ENCODE measurements at regions not wholly inside any gene's neighbourhood (a gene's known extent, or its start where the extent isn't known, plus 50 kb on each side); places are given as distances from the start of the nearest gene placed in this dataset.

GRCh38 chr5:120152472-120152871 is 311.6 kb upstream of the PRR16 start:
- no peaks in the 10 kb centered on the region for H3K4me1 ChIP-seq (ENCODE audit: insufficient read depth, low read length)
- no peaks in the 10 kb centered on the region for H3K79me2 ChIP-seq (ENCODE audit: insufficient read depth, low read length)
- DNase-seq (ENCODE audit: low spot score) (no peak), FAIRE-seq (no peak), ATAC-seq (no peak)
- no peaks in the 10 kb centered on the region; the same call in 1 of the 2 replicates for H3K9me3 ChIP-seq (ENCODE audit: low read length)
- no peak overlapping the region for H2AFZ ChIP-seq (ENCODE audit: low read length)
- intact Hi-C loops (cut with micrococcal nuclease; ENCODE audit: unreplicated experiment) (no loop called here), in situ Hi-C loops (cut with HindIII; ENCODE audit: extremely low pct_ligation_motif_present, low pct_unique_long_range_greater_than_20kb) (no loop called here)
- no peaks in the 10 kb centered on the region for H4K20me1 ChIP-seq (ENCODE audit: insufficient read depth, low read length)
- BruUV-seq (replicated peaks): no TSS peak
- H3K9ac ChIP-seq (ENCODE audit: insufficient read depth, low read depth, low read length): no peak overlapping the region
- no peak for TF ChIP-seq GPBP1L1 (CRISPR knock-in tag; IDR thresholded peaks at IDR 0.05)
- no peak for TF ChIP-seq ZNF839 (CRISPR knock-in tag; IDR thresholded peaks at IDR 0.05; ENCODE audit: borderline replicate concordance)
- no peaks in the 10 kb centered on the region for H3K27me3 ChIP-seq (ENCODE audit: control insufficient read depth in 1 of 2, insufficient read depth in 2 of 2, low read length in 2 of 2)
- H3K36me3 ChIP-seq (replicated peaks in 1 of 2; ENCODE audit: control insufficient read depth in 1 of 2, insufficient read depth in 2 of 2, low read length in 2 of 2): no peaks in the 10 kb centered on the region
- H3K4me3 ChIP-seq (replicated peaks in 1 of 3; ENCODE audit: insufficient read depth in 1 of 3, low read depth in 2 of 3, low read length in 3 of 3): no peak overlapping the region
- CTCF ChIA-PET (ENCODE audit: low intra/inter-chr PET ratio, low total read pairs): no interaction called here
- WGBS (ENCODE audit: low lambda C conversion rate): 0% methylated on average over 2 of the region's 2 CpGs
- no peak overlapping the region for H3K4me2 ChIP-seq (ENCODE audit: low read depth, low read length)
- no peak overlapping the region for H3K27ac ChIP-seq (ENCODE audit: extremely low read length, insufficient read depth, low read length)
- POLR2A ChIA-PET: no interaction called here

- no peak overlapping the region for H3K9ac ChIP-seq (ENCODE audit: insufficient read depth, low read depth, low read length)
- DNase-seq (ENCODE audit: low spot score) (no peak), FAIRE-seq (no peak), ATAC-seq (no peak)
- no peak overlapping the region for H2AFZ ChIP-seq (ENCODE audit: low read length)
- intact Hi-C loops (cut with micrococcal nuclease; ENCODE audit: unreplicated experiment) (no loop called here), in situ Hi-C loops (cut with HindIII; ENCODE audit: extremely low pct_ligation_motif_present, low pct_unique_long_range_greater_than_20kb) (no loop called here)
- no peak overlapping the region for H3K4me2 ChIP-seq (ENCODE audit: low read depth, low read length)
- H3K27ac ChIP-seq (ENCODE audit: extremely low read length, insufficient read depth, low read length): no peak overlapping the region
- BruUV-seq (replicated peaks): no TSS peak
- H3K79me2 ChIP-seq (ENCODE audit: insufficient read depth, low read length): no peaks in the 10 kb centered on the region
- TF ChIP-seq GZF1 (CRISPR knock-in tag; IDR thresholded peaks at IDR 0.05): no peak
- no peak for TF ChIP-seq FOXC1 (CRISPR knock-in tag; IDR thresholded peaks at IDR 0.05; ENCODE audit: borderline replicate concordance)
- no peak for TF ChIP-seq ZBTB4 (CRISPR knock-in tag; IDR thresholded peaks at IDR 0.05; ENCODE audit: borderline replicate concordance)
- no peak for TF ChIP-seq ZNF20 (CRISPR knock-in tag; IDR thresholded peaks at IDR 0.05)
- no peak for TF ChIP-seq FOXA1 (IDR thresholded peaks at IDR 0.05)
- no peak for TF ChIP-seq FOXA1 (CRISPR knock-in tag; IDR thresholded peaks at IDR 0.05)
- TF ChIP-seq ZC3H13 (CRISPR knock-in tag; IDR thresholded peaks at IDR 0.05): no peak
- no peak for TF ChIP-seq NFE2L1 (CRISPR knock-in tag; IDR thresholded peaks at IDR 0.05; ENCODE audit: borderline replicate concordance)
- no peak for TF ChIP-seq ZNF234 (CRISPR knock-in tag; conservative IDR thresholded peaks at IDR 0.05)
- no peaks in the 10 kb centered on the region; the same call in 1 of the 2 replicates for H3K9me3 ChIP-seq (ENCODE audit: low read length)
- no peaks in the 10 kb centered on the region for H3K36me3 ChIP-seq (replicated peaks in 1 of 2; ENCODE audit: control insufficient read depth in 1 of 2, insufficient read depth in 2 of 2, low read length in 2 of 2)
- H3K4me3 ChIP-seq (replicated peaks in 1 of 3; ENCODE audit: insufficient read depth in 1 of 3, low read depth in 2 of 3, low read length in 3 of 3): no peak overlapping the region
- 20% methylated on average over 4 of the region's 4 CpGs for WGBS (ENCODE audit: low lambda C conversion rate)
- H3K27me3 ChIP-seq (ENCODE audit: control insufficient read depth in 1 of 2, insufficient read depth in 2 of 2, low read length in 2 of 2): no peaks in the 10 kb centered on the region
- CTCF ChIA-PET (ENCODE audit: low intra/inter-chr PET ratio, low total read pairs): no interaction called here
- POLR2A ChIA-PET: no interaction called here
- H3K4me1 ChIP-seq (ENCODE audit: insufficient read depth, low read length): no peaks in the 10 kb centered on the region
- H4K20me1 ChIP-seq (ENCODE audit: insufficient read depth, low read length): no peaks in the 10 kb centered on the region
Observed at GRCh38 chr5:120152931-120153330, 311.2 kb upstream of the PRR16 start.

Measured in HepG2 (cell line).